ENCODE measurements at regions not wholly inside any gene's neighbourhood (a gene's known extent, or its start where the extent isn't known, plus 50 kb on each side); places are given as distances from the start of the nearest gene placed in this dataset.

DNA sequence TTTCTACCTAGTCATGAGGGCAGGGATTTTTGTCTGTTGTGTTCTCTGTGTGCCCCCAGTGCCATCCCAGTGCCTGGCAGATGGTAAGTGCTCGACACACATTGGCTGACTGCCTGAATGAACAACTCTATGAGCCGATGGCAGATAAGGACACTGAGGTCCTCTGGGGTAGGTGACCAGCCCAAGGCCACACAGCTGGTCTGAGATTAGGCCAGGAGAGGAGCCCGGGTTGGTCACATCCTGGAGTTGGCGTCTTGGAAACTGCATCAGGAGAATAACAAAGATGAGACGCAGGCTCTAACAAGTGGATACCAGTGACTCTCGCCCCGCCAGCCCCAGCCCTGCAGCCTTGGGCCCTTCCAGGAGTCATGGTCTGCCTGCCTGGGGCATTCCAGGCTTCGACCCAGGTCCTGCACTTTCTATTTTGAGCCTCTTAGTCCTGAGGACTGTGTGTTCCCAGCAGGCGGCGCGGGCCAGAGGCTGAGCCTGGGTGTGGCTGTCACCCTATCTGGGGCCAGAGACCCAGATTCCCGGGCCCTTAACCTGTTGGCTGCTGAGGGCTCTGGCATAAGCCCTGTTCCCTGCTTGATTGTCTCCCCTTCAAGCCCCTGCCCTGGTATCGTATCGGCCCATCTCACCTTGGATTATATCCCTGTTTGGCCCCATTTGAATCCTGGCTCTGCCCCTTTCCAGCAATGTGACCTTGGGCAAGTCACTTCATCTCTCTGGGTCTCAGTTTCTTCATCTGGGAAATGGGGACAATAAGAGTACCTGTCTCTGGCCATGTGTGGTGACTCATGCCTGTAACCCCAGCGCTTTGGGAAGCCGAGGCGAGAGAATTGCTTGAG lies 88.3 kb downstream of the CEBPB start (continued):
- no peak for TF ChIP-seq ZNF79 (CRISPR knock-in tag; IDR thresholded peaks at IDR 0.05; ENCODE audit: low read depth)
- no peak for TF ChIP-seq SNRNP70 (optimal IDR thresholded peaks at IDR 0.05; ENCODE audit: low read depth, low read length)
- TF ChIP-seq ZKSCAN1 (IDR thresholded peaks at IDR 0.05; ENCODE audit: low read depth, low read length): peak; percentile 30; the same call in 1 of the 2 replicates
- TF ChIP-seq ELF1 (tag; IDR thresholded peaks at IDR 0.05): no peak
- TF ChIP-seq, protein P1, sequence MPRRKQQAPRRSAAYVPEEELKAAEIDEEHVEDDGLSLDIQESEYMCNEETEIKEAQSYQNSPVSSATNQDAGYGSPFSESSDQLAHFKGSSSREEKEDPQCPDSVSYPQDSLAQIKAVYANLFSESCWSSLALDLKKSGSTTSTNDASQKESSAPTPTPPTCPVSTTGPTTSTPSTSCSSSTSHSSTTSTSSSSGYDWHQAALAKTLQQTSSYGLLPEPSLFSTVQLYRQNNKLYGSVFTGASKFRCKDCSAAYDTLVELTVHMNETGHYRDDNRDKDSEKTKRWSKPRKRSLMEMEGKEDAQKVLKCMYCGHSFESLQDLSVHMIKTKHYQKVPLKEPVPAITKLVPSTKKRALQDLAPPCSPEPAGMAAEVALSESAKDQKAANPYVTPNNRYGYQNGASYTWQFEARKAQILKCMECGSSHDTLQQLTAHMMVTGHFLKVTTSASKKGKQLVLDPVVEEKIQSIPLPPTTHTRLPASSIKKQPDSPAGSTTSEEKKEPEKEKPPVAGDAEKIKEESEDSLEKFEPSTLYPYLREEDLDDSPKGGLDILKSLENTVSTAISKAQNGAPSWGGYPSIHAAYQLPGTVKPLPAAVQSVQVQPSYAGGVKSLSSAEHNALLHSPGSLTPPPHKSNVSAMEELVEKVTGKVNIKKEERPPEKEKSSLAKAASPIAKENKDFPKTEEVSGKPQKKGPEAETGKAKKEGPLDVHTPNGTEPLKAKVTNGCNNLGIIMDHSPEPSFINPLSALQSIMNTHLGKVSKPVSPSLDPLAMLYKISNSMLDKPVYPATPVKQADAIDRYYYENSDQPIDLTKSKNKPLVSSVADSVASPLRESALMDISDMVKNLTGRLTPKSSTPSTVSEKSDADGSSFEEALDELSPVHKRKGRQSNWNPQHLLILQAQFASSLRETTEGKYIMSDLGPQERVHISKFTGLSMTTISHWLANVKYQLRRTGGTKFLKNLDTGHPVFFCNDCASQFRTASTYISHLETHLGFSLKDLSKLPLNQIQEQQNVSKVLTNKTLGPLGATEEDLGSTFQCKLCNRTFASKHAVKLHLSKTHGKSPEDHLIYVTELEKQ (CRISPR knock-in tag; IDR thresholded peaks at IDR 0.05): no peak
- TF ChIP-seq CBFA2T2 (conservative IDR thresholded peaks at IDR 0.05): no peak
- TF ChIP-seq, protein P2, sequence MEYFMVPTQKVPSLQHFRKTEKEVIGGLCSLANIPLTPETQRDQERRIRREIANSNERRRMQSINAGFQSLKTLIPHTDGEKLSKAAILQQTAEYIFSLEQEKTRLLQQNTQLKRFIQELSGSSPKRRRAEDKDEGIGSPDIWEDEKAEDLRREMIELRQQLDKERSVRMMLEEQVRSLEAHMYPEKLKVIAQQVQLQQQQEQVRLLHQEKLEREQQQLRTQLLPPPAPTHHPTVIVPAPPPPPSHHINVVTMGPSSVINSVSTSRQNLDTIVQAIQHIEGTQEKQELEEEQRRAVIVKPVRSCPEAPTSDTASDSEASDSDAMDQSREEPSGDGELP (CRISPR knock-in tag; IDR thresholded peaks at IDR 0.05; ENCODE audit: borderline replicate concordance): peak; percentile 77; the same call in 1 of the 2 replicates
- TF ChIP-seq NCOA6 (IDR thresholded peaks at IDR 0.05): no peak
- 0 out of 2 replicates have a peak, but pooled peaks have one; percentile 37 for TF ChIP-seq ETV5 (CRISPR knock-in tag; IDR thresholded peaks at IDR 0.05; ENCODE audit: low read depth)
- TF ChIP-seq DMBX1 (CRISPR knock-in tag; IDR thresholded peaks at IDR 0.05; ENCODE audit: borderline replicate concordance): peak; percentile 21; the same call in 1 of the 2 replicates
- TF ChIP-seq, protein P3, sequence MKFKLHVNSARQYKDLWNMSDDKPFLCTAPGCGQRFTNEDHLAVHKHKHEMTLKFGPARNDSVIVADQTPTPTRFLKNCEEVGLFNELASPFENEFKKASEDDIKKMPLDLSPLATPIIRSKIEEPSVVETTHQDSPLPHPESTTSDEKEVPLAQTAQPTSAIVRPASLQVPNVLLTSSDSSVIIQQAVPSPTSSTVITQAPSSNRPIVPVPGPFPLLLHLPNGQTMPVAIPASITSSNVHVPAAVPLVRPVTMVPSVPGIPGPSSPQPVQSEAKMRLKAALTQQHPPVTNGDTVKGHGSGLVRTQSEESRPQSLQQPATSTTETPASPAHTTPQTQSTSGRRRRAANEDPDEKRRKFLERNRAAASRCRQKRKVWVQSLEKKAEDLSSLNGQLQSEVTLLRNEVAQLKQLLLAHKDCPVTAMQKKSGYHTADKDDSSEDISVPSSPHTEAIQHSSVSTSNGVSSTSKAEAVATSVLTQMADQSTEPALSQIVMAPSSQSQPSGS (CRISPR knock-in tag; IDR thresholded peaks at IDR 0.05): no peak
- peak; percentile 26; the same call in 1 of the 2 replicates for TF ChIP-seq KLF6 (CRISPR knock-in tag; IDR thresholded peaks at IDR 0.05; ENCODE audit: borderline replicate concordance)
- peak; percentile 70; the same call in 1 of the 2 replicates for TF ChIP-seq FOXK1 (CRISPR knock-in tag; IDR thresholded peaks at IDR 0.05; ENCODE audit: borderline replicate concordance)
- TF ChIP-seq HDAC1 (IDR thresholded peaks at IDR 0.05): peak; percentile 66 to 78; a peak in 3 of 4 replicates
- TF ChIP-seq, protein P4, sequence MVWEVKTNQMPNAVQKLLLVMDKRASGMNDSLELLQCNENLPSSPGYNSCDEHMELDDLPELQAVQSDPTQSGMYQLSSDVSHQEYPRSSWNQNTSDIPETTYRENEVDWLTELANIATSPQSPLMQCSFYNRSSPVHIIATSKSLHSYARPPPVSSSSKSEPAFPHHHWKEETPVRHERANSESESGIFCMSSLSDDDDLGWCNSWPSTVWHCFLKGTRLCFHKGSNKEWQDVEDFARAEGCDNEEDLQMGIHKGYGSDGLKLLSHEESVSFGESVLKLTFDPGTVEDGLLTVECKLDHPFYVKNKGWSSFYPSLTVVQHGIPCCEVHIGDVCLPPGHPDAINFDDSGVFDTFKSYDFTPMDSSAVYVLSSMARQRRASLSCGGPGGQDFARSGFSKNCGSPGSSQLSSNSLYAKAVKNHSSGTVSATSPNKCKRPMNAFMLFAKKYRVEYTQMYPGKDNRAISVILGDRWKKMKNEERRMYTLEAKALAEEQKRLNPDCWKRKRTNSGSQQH (CRISPR knock-in tag; IDR thresholded peaks at IDR 0.05): no peak
- TF ChIP-seq ZNF589 (CRISPR knock-in tag; IDR thresholded peaks at IDR 0.05; ENCODE audit: low read depth): 0 out of 2 replicates have a peak, but pooled peaks have one; percentile 38
- peak; percentile 72 for TF ChIP-seq L3MBTL2 (IDR thresholded peaks at IDR 0.05)
- TF ChIP-seq CREM (IDR thresholded peaks at IDR 0.05; ENCODE audit: low read depth): peak; percentile 39; the same call in 1 of the 2 replicates
- TF ChIP-seq GTF2B (IDR thresholded peaks at IDR 0.05; ENCODE audit: extremely low read depth, insufficient read length): no peak

Measured in K562 (cell line).